Activated naive CD4-positive, alpha-beta T cell treated with anti-CD3 and anti-CD28 coated beads, Interleukin-2, amount 50 U/mL, for 72 hours (primary cell): ENCODE measurements at regions not wholly inside any gene's neighbourhood (a gene's known extent, or its start where the extent isn't known, plus 50 kb on each side); places are given as distances from the start of the nearest gene placed in this dataset.
"Not testable (repeated sequence)": the region's sequence is repeated elsewhere in the genome, so short reads cannot be mapped to it uniquely, and the experiment has no call there.

ENCODE experiments used
- ATAC-seq, 2 donors: fragments of 150-1000 bp; cut with Tn5 transposase; 2 replicates each; pipeline ENCODE4 v1.10.0; 2021; ENCODE audit warnings: mild to moderate bottlenecking in 2 of 2, moderate library complexity in 2 of 2
- DNase-seq, 2 donors: peaks; one replicate each; pipeline ENCODE4 v3.0.0; 2021 to 2022; ENCODE audit warnings: low spot score in 2 of 2
- H3K27ac Mint-ChIP-seq, 2 donors: one replicate each; pipeline ENCODE4 v1.8.0; 2022; ENCODE audit warnings: mild to moderate bottlenecking in 2 of 2, mixed read lengths in 2 of 2
- H3K36me3 Mint-ChIP-seq, 2 donors: one replicate each; pipeline ENCODE4 v1.8.0; 2022; ENCODE audit warnings: mixed read lengths in 2 of 2
- H3K9me3 Mint-ChIP-seq, 2 donors: one replicate each; pipeline ENCODE4 v1.8.0; 2022; ENCODE audit warnings: mixed read lengths in 2 of 2

- ATAC-seq, result no peak
- no peaks in the 10 kb centered on the region for H3K36me3 Mint-ChIP-seq
- DNase-seq, result no peak
- peaks cover 0 to 9% of the 10 kb centered on the region in 2 donors for H3K9me3 Mint-ChIP-seq
- no peak overlapping the region for H3K27ac Mint-ChIP-seq
Measured at GRCh38 chr6:102944475-102944874, 1551.0 kb downstream of the GRIK2 start.

GRCh38 chr6:102942206-102942605 lies 1548.7 kb downstream of the GRIK2 start:
- ATAC-seq, result no peak
- H3K27ac Mint-ChIP-seq, result no peak overlapping the region
- no peak for DNase-seq
- H3K9me3 Mint-ChIP-seq, result peaks cover 0 to 4% of the 10 kb centered on the region in 2 donors
- no peaks in the 10 kb centered on the region for H3K36me3 Mint-ChIP-seq

GRCh38 chr6:102936959-102937358 lies 1543.5 kb downstream of the GRIK2 start:
- Mint-ChIP-seq H3K9me3 (peaks cover 0 to 7% of the 10 kb centered on the region in 2 donors), H3K36me3 (no peaks in the 10 kb centered on the region), H3K27ac (no peak overlapping the region)
- DNase-seq, result no peak
- no peak for ATAC-seq

- DNase-seq (no peak), ATAC-seq (no peak)
- H3K27ac Mint-ChIP-seq, result no peak overlapping the region
- H3K9me3 Mint-ChIP-seq, result peaks cover 6 to 9% of the 10 kb centered on the region in 2 donors
- H3K36me3 Mint-ChIP-seq, result no peaks in the 10 kb centered on the region
Measured at GRCh38 chr6:102928109-102928508, 1534.6 kb downstream of the GRIK2 start.

GRCh38 chr6:102918161-102918560 lies 1524.7 kb downstream of the GRIK2 start:
- ATAC-seq (no peak), DNase-seq (no peak)
- Mint-ChIP-seq H3K36me3 (no peaks in the 10 kb centered on the region), H3K27ac (no peak overlapping the region), H3K9me3 (peaks cover 11 to 14% of the 10 kb centered on the region in 2 donors)

GRCh38 chr6:102911571-102911970 lies 1518.1 kb downstream of the GRIK2 start:
- ATAC-seq, result no peak
- Mint-ChIP-seq H3K27ac (no peak overlapping the region), H3K9me3 (peaks cover 0 to 6% of the 10 kb centered on the region in 2 donors), H3K36me3 (no peaks in the 10 kb centered on the region)
- no peak for DNase-seq

- not testable (repeated sequence) for H3K36me3 Mint-ChIP-seq, DNase-seq, H3K27ac Mint-ChIP-seq, ATAC-seq
- peaks cover 1 to 11% of the 10 kb centered on the region in 2 donors for H3K9me3 Mint-ChIP-seq
Measured at GRCh38 chr6:102910701-102911139, 1517.2 kb downstream of the GRIK2 start.

- H3K27ac Mint-ChIP-seq, result no peak overlapping the region
- no peaks in the 10 kb centered on the region for H3K36me3 Mint-ChIP-seq
- DNase-seq (no peak), ATAC-seq (no peak)
- peaks cover 8 to 12% of the 10 kb centered on the region in 2 donors for H3K9me3 Mint-ChIP-seq
Measured at GRCh38 chr6:102907181-102907580, 1513.7 kb downstream of the GRIK2 start.

- Mint-ChIP-seq H3K36me3 (no peaks in the 10 kb centered on the region), H3K9me3 (peaks cover 17 to 25% of the 10 kb centered on the region in 2 donors), H3K27ac (no peak overlapping the region)
- DNase-seq, result no peak
- no peak for ATAC-seq
Measured at GRCh38 chr6:102902471-102902870, 1509.0 kb downstream of the GRIK2 start.

- H3K36me3 Mint-ChIP-seq, result no peaks in the 10 kb centered on the region
- no peak overlapping the region for H3K27ac Mint-ChIP-seq
- no peak for DNase-seq
- ATAC-seq, result no peak
- H3K9me3 Mint-ChIP-seq, result peaks cover 4 to 9% of the 10 kb centered on the region in 2 donors
Measured at GRCh38 chr6:102895683-102896082, 1502.2 kb downstream of the GRIK2 start.

- no peak for ATAC-seq
- peaks cover 5 to 7% of the 10 kb centered on the region in 2 donors for H3K9me3 Mint-ChIP-seq
- H3K27ac Mint-ChIP-seq, result no peak overlapping the region
- H3K36me3 Mint-ChIP-seq, result no peaks in the 10 kb centered on the region
- no peak for DNase-seq
Measured at GRCh38 chr6:102885165-102885564, 1491.7 kb downstream of the GRIK2 start.

- H3K27ac Mint-ChIP-seq, result no peak overlapping the region
- no peaks in the 10 kb centered on the region for H3K9me3 Mint-ChIP-seq
- no peak for DNase-seq
- H3K36me3 Mint-ChIP-seq, result no peaks in the 10 kb centered on the region
- no peak for ATAC-seq
Measured at GRCh38 chr6:102853249-102853955, 1459.9 kb downstream of the GRIK2 start.

GRCh38 chr6:102848796-102849195 lies 1455.3 kb downstream of the GRIK2 start:
- Mint-ChIP-seq H3K9me3 (peaks cover 3 to 8% of the 10 kb centered on the region in 2 donors), H3K27ac (no peak overlapping the region), H3K36me3 (no peaks in the 10 kb centered on the region)
- DNase-seq (no peak), ATAC-seq (no peak)

GRCh38 chr6:102848210-102848609 lies 1454.7 kb downstream of the GRIK2 start:
- no peaks in the 10 kb centered on the region for H3K36me3 Mint-ChIP-seq
- DNase-seq (no peak), ATAC-seq (no peak)
- H3K27ac Mint-ChIP-seq, result no peak overlapping the region
- H3K9me3 Mint-ChIP-seq, result peaks cover 3 to 8% of the 10 kb centered on the region in 2 donors

- no peaks in the 10 kb centered on the region for H3K36me3 Mint-ChIP-seq
- peaks cover 7 to 8% of the 10 kb centered on the region in 2 donors for H3K9me3 Mint-ChIP-seq
- no peak overlapping the region for H3K27ac Mint-ChIP-seq
- ATAC-seq, result no peak
- DNase-seq, result no peak
Measured at GRCh38 chr6:102841060-102841459, 1447.6 kb downstream of the GRIK2 start.

- DNase-seq (no peak), ATAC-seq (no peak)
- Mint-ChIP-seq H3K36me3 (no peaks in the 10 kb centered on the region), H3K27ac (no peak overlapping the region), H3K9me3 (peaks cover 0 to 3% of the 10 kb centered on the region in 2 donors)
Measured at GRCh38 chr6:102832021-102832420, 1438.5 kb downstream of the GRIK2 start.

GRCh38 chr6:102820098-102820497 lies 1426.6 kb downstream of the GRIK2 start:
- DNase-seq, result no peak
- no peak for ATAC-seq
- no peak overlapping the region for H3K27ac Mint-ChIP-seq
- no peaks in the 10 kb centered on the region for H3K36me3 Mint-ChIP-seq
- peaks cover 0 to 5% of the 10 kb centered on the region in 2 donors for H3K9me3 Mint-ChIP-seq

GRCh38 chr6:102815207-102815606 lies 1421.7 kb downstream of the GRIK2 start:
- DNase-seq (no peak), ATAC-seq (no peak)
- peaks cover 5 to 8% of the 10 kb centered on the region in 2 donors for H3K9me3 Mint-ChIP-seq
- no peak overlapping the region for H3K27ac Mint-ChIP-seq
- no peaks in the 10 kb centered on the region for H3K36me3 Mint-ChIP-seq
